Activated B cell treated with CpG ODN at 0.5 μM for 24 hours (primary cell): ENCODE measurements at regions not wholly inside any gene's neighbourhood (a gene's known extent, or its start where the extent isn't known, plus 50 kb on each side); places are given as distances from the start of the nearest gene placed in this dataset.

Experiments used
- ATAC-seq: fragments of 200-7000 bp; cut with Tn5 transposase; one replicate; pipeline ENCODE4 v1.10.0; 2021; ENCODE audit warnings: low read depth, mild to moderate bottlenecking, moderate library complexity
- CTCF ChIA-PET: fragments of 350-600 bp; sonication (Branson Sonifier 250); formaldehyde crosslinking; loops from one replicate; lab custom pipeline; 2021; ENCODE audit warnings: antibody characterized with exemption; lab: Charles Lee
- POLR2A ChIA-PET: fragments of 350-600 bp; sonication (Branson Sonifier 250); formaldehyde crosslinking; loops from one replicate; lab custom pipeline; 2021; ENCODE audit warnings: antibody characterized with exemption; lab: Charles Lee
- DNase-seq: peaks from one replicate; pipeline ENCODE4 v3.0.0; 2022
- H3K27ac Mint-ChIP-seq: one replicate; pipeline ENCODE4 v1.8.0; 2020; ENCODE audit warnings: mixed read lengths
- H3K27me3 Mint-ChIP-seq: one replicate; pipeline ENCODE4 v1.8.0; 2021; ENCODE audit warnings: mixed read lengths
- H3K36me3 Mint-ChIP-seq: one replicate; pipeline ENCODE4 v1.8.0; 2021; ENCODE audit warnings: low read depth, mixed read lengths
- H3K4me1 Mint-ChIP-seq: one replicate; pipeline ENCODE4 v1.8.0; 2021; ENCODE audit warnings: mixed read lengths
- H3K4me3 Mint-ChIP-seq: one replicate; pipeline ENCODE4 v1.8.0; 2020; ENCODE audit warnings: mild to moderate bottlenecking, mixed read lengths
- H3K9me3 Mint-ChIP-seq: one replicate; pipeline ENCODE4 v1.8.0; 2020; ENCODE audit warnings: mixed read lengths
- CTCF ChIP-seq: fragments of 200-600 bp; IDR thresholded peaks from one replicate; pipeline ENCODE4 v1.8.0; 2022; ENCODE audit warnings: antibody characterized with exemption, mild to moderate bottlenecking
- intact Hi-C: fragments of 100-400 bp; cut with micrococcal nuclease; formaldehyde crosslinking; loops from one replicate; pipeline ENCODE4 v1.15.1; 2024

GRCh38 chr11:45048313-45048841 lies 97.7 kb upstream of the TP53I11 start:
- TF ChIP-seq CTCF, result no peak
- peaks cover 4% of the 10 kb centered on the region for H3K9me3 Mint-ChIP-seq
- no peak overlapping the region for H3K4me3 Mint-ChIP-seq
- no peaks in the 10 kb centered on the region for H3K4me1 Mint-ChIP-seq
- no peaks in the 10 kb centered on the region for H3K36me3 Mint-ChIP-seq
- peaks cover 5% of the 10 kb centered on the region for H3K27me3 Mint-ChIP-seq
- ChIA-PET CTCF (no interaction called here), POLR2A (interaction anchor here (0.7 kb wide), 1 partner anchor 27 kb away, joined by 3 read pairs; no protein-coding TSS in a partner anchor)
- ATAC-seq (no peak), DNase-seq (no peak)
- H3K27ac Mint-ChIP-seq, result no peak overlapping the region
- intact Hi-C loops, result no loop called here

- Mint-ChIP-seq H3K27ac (no peak overlapping the region), H3K9me3 (peaks cover 4% of the 10 kb centered on the region), H3K36me3 (no peaks in the 10 kb centered on the region), H3K4me3 (no peak overlapping the region), H3K27me3 (peaks cover 7% of the 10 kb centered on the region), H3K4me1 (peaks cover 6% of the 10 kb centered on the region)
- no peak for TF ChIP-seq CTCF
- ChIA-PET POLR2A (no interaction called here), CTCF (no interaction called here)
- DNase-seq, result no peak
- no peak for ATAC-seq
- intact Hi-C loops, result no loop called here
Measured at GRCh38 chr11:45048870-45049691, 97.4 kb upstream of the PRDM11 start.

GRCh38 chr11:45050111-45050510 lies 96.3 kb upstream of the PRDM11 start:
- CTCF ChIA-PET, result no interaction called here
- POLR2A ChIA-PET, result interaction anchor here (0.6 to 1.8 kb wide), 2 partner anchors 9 to 18 kb away, joined by 3 to 5 read pairs; no protein-coding TSS in a partner anchor
- TF ChIP-seq CTCF, result no peak
- Mint-ChIP-seq H3K9me3 (peaks cover 4% of the 10 kb centered on the region), H3K4me3 (no peak overlapping the region), H3K36me3 (no peaks in the 10 kb centered on the region), H3K4me1 (peaks cover 14% of the 10 kb centered on the region), H3K27ac (no peak overlapping the region), H3K27me3 (peaks cover 13% of the 10 kb centered on the region)
- intact Hi-C loops, result no loop called here
- ATAC-seq, result no peak
- no peak for DNase-seq

- CTCF ChIA-PET, result no interaction called here
Measured at GRCh38 chr11:45051621-45052020, 94.8 kb upstream of the PRDM11 start.

More at GRCh38 chr11:45051621-45052020, 94.8 kb upstream of the PRDM11 start:
- Mint-ChIP-seq H3K27ac (no peak overlapping the region), H3K9me3 (peaks cover 4% of the 10 kb centered on the region), H3K27me3 (peaks cover 14% of the 10 kb centered on the region), H3K4me1 (peaks cover 15% of the 10 kb centered on the region), H3K36me3 (no peaks in the 10 kb centered on the region), H3K4me3 (no peak overlapping the region)
- intact Hi-C loops, result no loop called here
- no peak for ATAC-seq
- POLR2A ChIA-PET, result interaction anchor here (0.6 kb wide), 1 partner anchor 22 kb away, joined by 3 read pairs; no protein-coding TSS in a partner anchor
- TF ChIP-seq CTCF, result no peak
- no peak for DNase-seq
